Non-pigmented ciliary epithelial cell (primary cell): ENCODE measurements at regions not wholly inside any gene's neighbourhood (a gene's known extent, or its start where the extent isn't known, plus 50 kb on each side); places are given as distances from the start of the nearest gene placed in this dataset.

ENCODE experiments used
- DNase-seq: peaks from one replicate; pipeline ENCODE4 v3.0.0-alpha.2; 2010; ENCODE audit warnings: low read depth

- no peak for DNase-seq
Measured at GRCh38 chr1:182193908-182194550, 132.5 kb upstream of the ZNF648 start.

- DNase-seq, result no peak
Measured at GRCh38 chr1:182192966-182193365, 131.5 kb upstream of the ZNF648 start.

- DNase-seq, result no peak
Measured at GRCh38 chr1:182192215-182192614, 130.7 kb upstream of the ZNF648 start.

- DNase-seq, result no peak
Measured at GRCh38 chr1:182191381-182192115, 130.0 kb upstream of the ZNF648 start.

GRCh38 chr1:182189535-182190066 is 128.1 kb upstream of the ZNF648 start:
- no peak for DNase-seq

GRCh38 chr1:182186757-182187146 is 125.2 kb upstream of the ZNF648 start:
- no peak for DNase-seq

- peak; percentile 84 for DNase-seq
Measured at GRCh38 chr1:182185842-182186756, 124.6 kb upstream of the ZNF648 start.

- DNase-seq, result no peak
Measured at GRCh38 chr1:182185136-182185535, 123.6 kb upstream of the ZNF648 start.

GRCh38 chr1:182183606-182184005 is 122.1 kb upstream of the ZNF648 start:
- no peak for DNase-seq

GRCh38 chr1:182182311-182182710 is 120.8 kb upstream of the ZNF648 start:
- no peak for DNase-seq

- no peak for DNase-seq
Measured at GRCh38 chr1:182181167-182181572, 119.7 kb upstream of the ZNF648 start.

- no peak for DNase-seq
Measured at GRCh38 chr1:182175361-182175931, 113.9 kb upstream of the ZNF648 start.

GRCh38 chr1:182174513-182174855 is 113.0 kb upstream of the ZNF648 start:
- no peak for DNase-seq

GRCh38 chr1:182173808-182174512 is 112.4 kb upstream of the ZNF648 start:
- no peak for DNase-seq

- no peak for DNase-seq
Measured at GRCh38 chr1:182172699-182173098, 111.2 kb upstream of the ZNF648 start.

- DNase-seq, result no peak
Measured at GRCh38 chr1:182170891-182171461, 109.5 kb upstream of the ZNF648 start.

GRCh38 chr1:182169203-182169602 is 107.7 kb upstream of the ZNF648 start:
- DNase-seq, result no peak

GRCh38 chr1:182166750-182167149 is 105.2 kb upstream of the ZNF648 start:
- no peak for DNase-seq

- no peak for DNase-seq
Measured at GRCh38 chr1:182166321-182166720, 104.8 kb upstream of the ZNF648 start.

GRCh38 chr1:182164273-182164672 is 102.8 kb upstream of the ZNF648 start:
- DNase-seq, result no peak

GRCh38 chr1:182163821-182164223 is 102.3 kb upstream of the ZNF648 start:
- DNase-seq, result no peak
